ENCODE measurements at regions not wholly inside any gene's neighbourhood (a gene's known extent, or its start where the extent isn't known, plus 50 kb on each side); places are given as distances from the start of the nearest gene placed in this dataset.

DNA sequence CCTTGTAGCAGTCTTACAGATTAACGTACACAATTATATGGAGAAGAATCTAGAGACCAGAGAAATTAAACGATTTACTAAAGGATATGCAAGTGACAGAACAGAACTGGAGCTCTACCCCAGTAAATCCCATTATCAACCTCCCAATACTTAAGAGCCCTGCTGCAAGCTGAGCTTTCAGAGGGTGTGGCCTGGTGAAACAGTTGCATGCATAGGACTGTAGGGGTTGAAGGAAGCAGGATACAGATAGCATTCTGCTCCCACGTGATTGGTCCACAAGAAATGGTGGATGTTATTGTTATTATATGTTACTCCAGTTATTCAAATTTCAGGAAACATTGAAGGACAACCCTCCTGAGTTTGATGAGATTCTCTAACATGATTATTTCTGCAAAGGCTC is 210.8 kb upstream of the THUMPD2 start:
- CTCF ChIA-PET = interaction anchor here (0.6 kb wide), 1 partner anchor 271 kb away, joined by 4 read pairs; no protein-coding TSS in a partner anchor
- no peaks in the 10 kb centered on the region for H3K4me1 ChIP-seq (ENCODE audit: control insufficient read depth, insufficient read depth, low read length)
- no peak for TF ChIP-seq TRIM28 (IDR thresholded peaks at IDR 0.05; ENCODE audit: borderline replicate concordance, low read length)
- TF ChIP-seq ZNF174 (tag by site-specific recombination; IDR thresholded peaks at IDR 0.05) = no peak
- TF ChIP-seq, protein P1, sequence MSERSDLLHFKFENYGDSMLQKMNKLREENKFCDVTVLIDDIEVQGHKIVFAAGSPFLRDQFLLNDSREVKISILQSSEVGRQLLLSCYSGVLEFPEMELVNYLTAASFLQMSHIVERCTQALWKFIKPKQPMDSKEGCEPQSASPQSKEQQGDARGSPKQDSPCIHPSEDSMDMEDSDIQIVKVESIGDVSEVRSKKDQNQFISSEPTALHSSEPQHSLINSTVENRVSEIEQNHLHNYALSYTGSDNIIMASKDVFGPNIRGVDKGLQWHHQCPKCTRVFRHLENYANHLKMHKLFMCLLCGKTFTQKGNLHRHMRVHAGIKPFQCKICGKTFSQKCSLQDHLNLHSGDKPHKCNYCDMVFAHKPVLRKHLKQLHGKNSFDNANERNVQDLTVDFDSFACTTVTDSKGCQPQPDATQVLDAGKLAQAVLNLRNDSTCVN (tag by site-specific recombination; optimal IDR thresholded peaks at IDR 0.05) = no peak
- no peak for TF ChIP-seq ZNF785 (tag by site-specific recombination; IDR thresholded peaks at IDR 0.05)
- no peak for TF ChIP-seq ZNF664 (tag by site-specific recombination; IDR thresholded peaks at IDR 0.05)
- no peak for TF ChIP-seq ZNF610 (tag by site-specific recombination; IDR thresholded peaks at IDR 0.05; ENCODE audit: borderline replicate concordance)
- no peak for TF ChIP-seq ZNF214 (tag by site-specific recombination; IDR thresholded peaks at IDR 0.05; ENCODE audit: borderline replicate concordance)
- TF ChIP-seq ZNF792 (tag by site-specific recombination; IDR thresholded peaks at IDR 0.05) = no peak
- TF ChIP-seq, protein P2, sequence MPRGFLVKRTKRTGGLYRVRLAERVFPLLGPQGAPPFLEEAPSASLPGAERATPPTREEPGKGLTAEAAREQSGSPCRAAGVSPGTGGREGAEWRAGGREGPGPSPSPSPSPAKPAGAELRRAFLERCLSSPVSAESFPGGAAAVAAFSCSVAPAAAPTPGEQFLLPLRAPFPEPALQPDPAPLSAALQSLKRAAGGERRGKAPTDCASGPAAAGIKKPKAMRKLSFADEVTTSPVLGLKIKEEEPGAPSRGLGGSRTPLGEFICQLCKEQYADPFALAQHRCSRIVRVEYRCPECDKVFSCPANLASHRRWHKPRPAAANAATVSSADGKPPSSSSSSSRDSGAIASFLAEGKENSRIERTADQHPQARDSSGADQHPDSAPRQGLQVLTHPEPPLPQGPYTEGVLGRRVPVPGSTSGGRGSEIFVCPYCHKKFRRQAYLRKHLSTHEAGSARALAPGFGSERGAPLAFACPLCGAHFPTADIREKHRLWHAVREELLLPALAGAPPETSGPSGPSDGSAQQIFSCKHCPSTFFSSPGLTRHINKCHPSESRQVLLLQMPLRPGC (tag by site-specific recombination; IDR thresholded peaks at IDR 0.05) = no peak
- no peak for TF ChIP-seq ZNF302 (tag by site-specific recombination; IDR thresholded peaks at IDR 0.05; ENCODE audit: low read depth)
- no peak for TF ChIP-seq ZNF26 (tag by site-specific recombination; IDR thresholded peaks at IDR 0.05)
- no peak for TF ChIP-seq WT1 (tag by site-specific recombination; IDR thresholded peaks at IDR 0.05)
- no peak for TF ChIP-seq TCF7L2 (IDR thresholded peaks at IDR 0.05; ENCODE audit: borderline replicate concordance, low read depth, low read length)
- H3K27ac ChIP-seq (ENCODE audit: extremely low read depth, low read depth, low read length) = no peak overlapping the region
- H3K9me3 ChIP-seq (ENCODE audit: control insufficient read depth, insufficient read depth, low read depth, low read length) = no peaks in the 10 kb centered on the region
- H3K36me3 ChIP-seq (ENCODE audit: control insufficient read depth in 2 of 2, insufficient read depth in 1 of 2, low read length in 2 of 2) = no peaks in the 10 kb centered on the region
- POLR2A ChIA-PET = interaction anchor here (0.5 kb wide), 1 partner anchor 51 kb away, joined by 5 read pairs; no protein-coding TSS in a partner anchor
- H3K4me3 ChIP-seq (ENCODE audit: low read depth, low read length) = no peak overlapping the region

- no peak overlapping the region for H3K27ac ChIP-seq (ENCODE audit: extremely low read depth, low read depth, low read length)
- no peak overlapping the region for H3K4me3 ChIP-seq (ENCODE audit: low read depth, low read length)
- no peaks in the 10 kb centered on the region for H3K9me3 ChIP-seq (ENCODE audit: control insufficient read depth, insufficient read depth, low read depth, low read length)
- H3K36me3 ChIP-seq (ENCODE audit: control insufficient read depth in 2 of 2, insufficient read depth in 1 of 2, low read length in 2 of 2) = no peaks in the 10 kb centered on the region
- CTCF ChIA-PET = no interaction called here
- POLR2A ChIA-PET = no interaction called here
- H3K4me1 ChIP-seq (ENCODE audit: control insufficient read depth, insufficient read depth, low read length) = no peaks in the 10 kb centered on the region
- TF ChIP-seq ZNF184 (tag by site-specific recombination; IDR thresholded peaks at IDR 0.05) (no peak), ZNF544 (tag by site-specific recombination; IDR thresholded peaks at IDR 0.05) (no peak), ZNF677 (tag by site-specific recombination; IDR thresholded peaks at IDR 0.05) (no peak), EGR2 (tag by site-specific recombination; IDR thresholded peaks at IDR 0.05; ENCODE audit: low read depth) (no peak), ZNF341 (tag by site-specific recombination; IDR thresholded peaks at IDR 0.05; ENCODE audit: low read depth) (no peak), ZNF423 (tag by site-specific recombination; IDR thresholded peaks at IDR 0.05) (no peak), ZNF266 (tag by site-specific recombination; IDR thresholded peaks at IDR 0.05; ENCODE audit: low read depth) (no peak), SP2 (tag by site-specific recombination; IDR thresholded peaks at IDR 0.05) (no peak), ZNF843 (tag by site-specific recombination; IDR thresholded peaks at IDR 0.05) (no peak), ZSCAN5A (tag by site-specific recombination; IDR thresholded peaks at IDR 0.05) (no peak), ZNF621 (tag by site-specific recombination; IDR thresholded peaks at IDR 0.05) (no peak)
- TF ChIP-seq, protein P3, sequence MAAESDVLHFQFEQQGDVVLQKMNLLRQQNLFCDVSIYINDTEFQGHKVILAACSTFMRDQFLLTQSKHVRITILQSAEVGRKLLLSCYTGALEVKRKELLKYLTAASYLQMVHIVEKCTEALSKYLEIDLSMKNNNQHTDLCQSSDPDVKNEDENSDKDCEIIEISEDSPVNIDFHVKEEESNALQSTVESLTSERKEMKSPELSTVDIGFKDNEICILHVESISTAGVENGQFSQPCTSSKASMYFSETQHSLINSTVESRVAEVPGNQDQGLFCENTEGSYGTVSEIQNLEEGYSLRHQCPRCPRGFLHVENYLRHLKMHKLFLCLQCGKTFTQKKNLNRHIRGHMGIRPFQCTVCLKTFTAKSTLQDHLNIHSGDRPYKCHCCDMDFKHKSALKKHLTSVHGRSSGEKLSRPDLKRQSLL (tag by site-specific recombination; IDR thresholded peaks at IDR 0.05) = no peak
- TF ChIP-seq, protein P4, sequence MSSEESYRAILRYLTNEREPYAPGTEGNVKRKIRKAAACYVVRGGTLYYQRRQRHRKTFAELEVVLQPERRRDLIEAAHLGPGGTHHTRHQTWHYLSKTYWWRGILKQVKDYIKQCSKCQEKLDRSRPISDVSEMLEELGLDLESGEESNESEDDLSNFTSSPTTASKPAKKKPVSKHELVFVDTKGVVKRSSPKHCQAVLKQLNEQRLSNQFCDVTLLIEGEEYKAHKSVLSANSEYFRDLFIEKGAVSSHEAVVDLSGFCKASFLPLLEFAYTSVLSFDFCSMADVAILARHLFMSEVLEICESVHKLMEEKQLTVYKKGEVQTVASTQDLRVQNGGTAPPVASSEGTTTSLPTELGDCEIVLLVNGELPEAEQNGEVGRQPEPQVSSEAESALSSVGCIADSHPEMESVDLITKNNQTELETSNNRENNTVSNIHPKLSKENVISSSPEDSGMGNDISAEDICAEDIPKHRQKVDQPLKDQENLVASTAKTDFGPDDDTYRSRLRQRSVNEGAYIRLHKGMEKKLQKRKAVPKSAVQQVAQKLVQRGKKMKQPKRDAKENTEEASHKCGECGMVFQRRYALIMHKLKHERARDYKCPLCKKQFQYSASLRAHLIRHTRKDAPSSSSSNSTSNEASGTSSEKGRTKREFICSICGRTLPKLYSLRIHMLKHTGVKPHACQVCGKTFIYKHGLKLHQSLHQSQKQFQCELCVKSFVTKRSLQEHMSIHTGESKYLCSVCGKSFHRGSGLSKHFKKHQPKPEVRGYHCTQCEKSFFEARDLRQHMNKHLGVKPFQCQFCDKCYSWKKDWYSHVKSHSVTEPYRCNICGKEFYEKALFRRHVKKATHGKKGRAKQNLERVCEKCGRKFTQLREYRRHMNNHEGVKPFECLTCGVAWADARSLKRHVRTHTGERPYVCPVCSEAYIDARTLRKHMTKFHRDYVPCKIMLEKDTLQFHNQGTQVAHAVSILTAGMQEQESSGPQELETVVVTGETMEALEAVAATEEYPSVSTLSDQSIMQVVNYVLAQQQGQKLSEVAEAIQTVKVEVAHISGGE (tag by site-specific recombination; conservative IDR thresholded peaks at IDR 0.05; ENCODE audit: low read depth) = no peak
Observed at GRCh38 chr2:39981883-39982311, 202.8 kb upstream of the THUMPD2 start.
